ENCODE measurements at regions not wholly inside any gene's neighbourhood (a gene's known extent, or its start where the extent isn't known, plus 50 kb on each side); places are given as distances from the start of the nearest gene placed in this dataset.

- TF ChIP-seq CTCF (IDR thresholded peaks at IDR 0.05; ENCODE audit: low read depth, low read length, missing input control) (no peak), GABPA (IDR thresholded peaks at IDR 0.05 in 1 of 2, conservative IDR thresholded peaks at IDR 0.05 in 1 of 2) (no peak), RAD21 (IDR thresholded peaks at IDR 0.05) (no peak), ATF3 (IDR thresholded peaks at IDR 0.05) (no peak), YY1 (IDR thresholded peaks at IDR 0.05) (no peak), TAF1 (conservative IDR thresholded peaks at IDR 0.05) (no peak), REST (IDR thresholded peaks at IDR 0.05) (no peak), JUND (IDR thresholded peaks at IDR 0.05) (no peak)
Measured at GRCh38 chr4:83961575-83961974, 425.7 kb downstream of the GPAT3 start.
